ENCODE measurements at regions not wholly inside any gene's neighbourhood (a gene's known extent, or its start where the extent isn't known, plus 50 kb on each side); places are given as distances from the start of the nearest gene placed in this dataset.

GRCh38 chr2:228867406-228867805, 403.7 kb downstream of the PID1 start:
- TF ChIP-seq CTCF (IDR thresholded peaks at IDR 0.05), result no peak
- TF ChIP-seq POLR2A (IDR thresholded peaks at IDR 0.05), result no peak
- no peak for TF ChIP-seq POLR2AphosphoS5 (IDR thresholded peaks at IDR 0.05)

Data from stomach (tissue), 4 donors.